T-helper 17 cell (primary cell): ENCODE measurements at regions not wholly inside any gene's neighbourhood (a gene's known extent, or its start where the extent isn't known, plus 50 kb on each side); places are given as distances from the start of the nearest gene placed in this dataset.

ENCODE experiments used
- ATAC-seq: fragments of 150-1000 bp; cut with Tn5 transposase; 2 replicates; pipeline ENCODE4 v1.10.0; 2021; ENCODE audit warnings: mild to moderate bottlenecking, moderate library complexity
- DNase-seq, 3 donors: peaks; one replicate each; pipeline versions ENCODE4 v3.0.0 to v3.0.0-alpha.2; 2020 to 2021
- H3K9me3 ChIP-seq: one replicate; pipeline ENCODE4 v1.7.0; 2013; ENCODE audit warnings: low read length, mild to moderate bottlenecking; ENCODE audit not compliant: control insufficient read depth, poor library complexity, severe bottlenecking
- H3K27ac Mint-ChIP-seq: one replicate; pipeline ENCODE4 v1.8.0; 2022; ENCODE audit warnings: mild to moderate bottlenecking, moderate library complexity, mixed read lengths
- H3K27me3 Mint-ChIP-seq: one replicate; pipeline ENCODE4 v1.8.0; 2022; ENCODE audit warnings: mixed read lengths
- H3K36me3 Mint-ChIP-seq: one replicate; pipeline ENCODE4 v1.8.0; 2022; ENCODE audit warnings: low read depth, mixed read lengths
- H3K4me1 Mint-ChIP-seq: one replicate; pipeline ENCODE4 v1.8.0; 2022; ENCODE audit warnings: mild to moderate bottlenecking, mixed read lengths
- H3K4me3 Mint-ChIP-seq: one replicate; pipeline ENCODE4 v1.8.0; 2022; ENCODE audit warnings: mild to moderate bottlenecking, moderate library complexity, mixed read lengths

GRCh38 chr10:2144584-2144983, 407.3 kb upstream of the ADARB2 start:
- no peaks in the 10 kb centered on the region for H3K36me3 Mint-ChIP-seq
- no peaks in the 10 kb centered on the region for H3K9me3 ChIP-seq
- peaks cover 36% of the 10 kb centered on the region for H3K27me3 Mint-ChIP-seq
- ATAC-seq = no peak
- no peak overlapping the region for H3K4me3 Mint-ChIP-seq
- DNase-seq = no peak
- H3K27ac Mint-ChIP-seq = no peak overlapping the region
- H3K4me1 Mint-ChIP-seq = peaks cover 3% of the 10 kb centered on the region

GRCh38 chr10:2143213-2143835, 406.0 kb upstream of the ADARB2 start:
- H3K9me3 ChIP-seq = no peaks in the 10 kb centered on the region
- ATAC-seq = no peak
- Mint-ChIP-seq H3K4me3 (no peak overlapping the region), H3K4me1 (peaks cover 3% of the 10 kb centered on the region), H3K27ac (no peak overlapping the region), H3K36me3 (no peaks in the 10 kb centered on the region), H3K27me3 (peaks cover 31% of the 10 kb centered on the region)
- DNase-seq = no peak

- no peak overlapping the region for H3K4me3 Mint-ChIP-seq
- DNase-seq (no peak), ATAC-seq (no peak)
- no peak overlapping the region for H3K27ac Mint-ChIP-seq
- H3K36me3 Mint-ChIP-seq = no peaks in the 10 kb centered on the region
- H3K27me3 Mint-ChIP-seq = peaks cover 11% of the 10 kb centered on the region
- H3K4me1 Mint-ChIP-seq = no peaks in the 10 kb centered on the region
- no peaks in the 10 kb centered on the region for H3K9me3 ChIP-seq
Observed at GRCh38 chr10:2139746-2140145, 402.4 kb upstream of the ADARB2 start.

- H3K36me3 Mint-ChIP-seq = no peaks in the 10 kb centered on the region
- no peak overlapping the region for H3K27ac Mint-ChIP-seq
- DNase-seq = no peak
- no peak for ATAC-seq
- no peaks in the 10 kb centered on the region for H3K4me1 Mint-ChIP-seq
- no peaks in the 10 kb centered on the region for H3K9me3 ChIP-seq
- peaks cover 4% of the 10 kb centered on the region for H3K27me3 Mint-ChIP-seq
- no peak overlapping the region for H3K4me3 Mint-ChIP-seq
Observed at GRCh38 chr10:2137549-2138174, 400.3 kb upstream of the ADARB2 start.

GRCh38 chr10:2130705-2131305, 393.5 kb upstream of the ADARB2 start:
- Mint-ChIP-seq H3K27ac (no peak overlapping the region), H3K4me1 (no peaks in the 10 kb centered on the region), H3K36me3 (no peaks in the 10 kb centered on the region), H3K4me3 (no peak overlapping the region), H3K27me3 (peaks cover 24% of the 10 kb centered on the region)
- no peaks in the 10 kb centered on the region for H3K9me3 ChIP-seq
- ATAC-seq (no peak), DNase-seq (no peak)

GRCh38 chr10:2128991-2129390, 391.7 kb upstream of the ADARB2 start:
- H3K4me1 Mint-ChIP-seq = no peaks in the 10 kb centered on the region
- H3K36me3 Mint-ChIP-seq = no peaks in the 10 kb centered on the region
- no peaks in the 10 kb centered on the region for H3K9me3 ChIP-seq
- no peak overlapping the region for H3K4me3 Mint-ChIP-seq
- no peak for ATAC-seq
- no peak overlapping the region for H3K27ac Mint-ChIP-seq
- H3K27me3 Mint-ChIP-seq = peaks cover 24% of the 10 kb centered on the region
- no peak for DNase-seq

GRCh38 chr10:2124135-2124534, 386.8 kb upstream of the ADARB2 start:
- H3K27ac Mint-ChIP-seq = no peak overlapping the region
- peaks cover 18% of the 10 kb centered on the region for H3K27me3 Mint-ChIP-seq
- no peaks in the 10 kb centered on the region for H3K4me1 Mint-ChIP-seq
- H3K9me3 ChIP-seq = no peaks in the 10 kb centered on the region
- ATAC-seq = no peak
- H3K36me3 Mint-ChIP-seq = no peaks in the 10 kb centered on the region
- no peak overlapping the region for H3K4me3 Mint-ChIP-seq
- no peak for DNase-seq

GRCh38 chr10:2122431-2123124, 385.3 kb upstream of the ADARB2 start:
- ATAC-seq = no peak
- no peaks in the 10 kb centered on the region for H3K9me3 ChIP-seq
- DNase-seq = no peak
- H3K4me1 Mint-ChIP-seq = no peaks in the 10 kb centered on the region
- peaks cover 18% of the 10 kb centered on the region for H3K27me3 Mint-ChIP-seq
- no peak overlapping the region for H3K4me3 Mint-ChIP-seq
- H3K27ac Mint-ChIP-seq = no peak overlapping the region
- H3K36me3 Mint-ChIP-seq = no peaks in the 10 kb centered on the region

- peaks cover 16% of the 10 kb centered on the region for H3K27me3 Mint-ChIP-seq
- H3K36me3 Mint-ChIP-seq = no peaks in the 10 kb centered on the region
- H3K9me3 ChIP-seq = no peaks in the 10 kb centered on the region
- DNase-seq = no peak
- H3K27ac Mint-ChIP-seq = no peak overlapping the region
- H3K4me1 Mint-ChIP-seq = no peaks in the 10 kb centered on the region
- no peak for ATAC-seq
- H3K4me3 Mint-ChIP-seq = no peak overlapping the region
Observed at GRCh38 chr10:2121929-2122328, 384.6 kb upstream of the ADARB2 start.

- DNase-seq (no peak), ATAC-seq (no peak)
- H3K27me3 Mint-ChIP-seq = peaks cover 12% of the 10 kb centered on the region
- no peaks in the 10 kb centered on the region for H3K9me3 ChIP-seq
- no peak overlapping the region for H3K27ac Mint-ChIP-seq
- H3K36me3 Mint-ChIP-seq = no peaks in the 10 kb centered on the region
- no peaks in the 10 kb centered on the region for H3K4me1 Mint-ChIP-seq
- no peak overlapping the region for H3K4me3 Mint-ChIP-seq
Observed at GRCh38 chr10:2121315-2121714, 384.0 kb upstream of the ADARB2 start.

GRCh38 chr10:2120746-2121145, 383.4 kb upstream of the ADARB2 start:
- Mint-ChIP-seq H3K27me3 (peaks cover 11% of the 10 kb centered on the region), H3K4me3 (no peak overlapping the region), H3K4me1 (no peaks in the 10 kb centered on the region), H3K36me3 (no peaks in the 10 kb centered on the region), H3K27ac (no peak overlapping the region)
- no peaks in the 10 kb centered on the region for H3K9me3 ChIP-seq
- DNase-seq = no peak
- no peak for ATAC-seq

GRCh38 chr10:2119316-2119715, 382.0 kb upstream of the ADARB2 start:
- DNase-seq = no peak
- Mint-ChIP-seq H3K4me3 (no peak overlapping the region), H3K27me3 (peaks cover 11% of the 10 kb centered on the region), H3K36me3 (no peaks in the 10 kb centered on the region), H3K27ac (no peak overlapping the region), H3K4me1 (no peaks in the 10 kb centered on the region)
- ATAC-seq = no peak
- H3K9me3 ChIP-seq = no peaks in the 10 kb centered on the region

- no peak overlapping the region for H3K4me3 Mint-ChIP-seq
- DNase-seq = no peak
- no peaks in the 10 kb centered on the region for H3K36me3 Mint-ChIP-seq
- peaks cover 11% of the 10 kb centered on the region for H3K27me3 Mint-ChIP-seq
- no peak for ATAC-seq
- no peaks in the 10 kb centered on the region for H3K4me1 Mint-ChIP-seq
- H3K27ac Mint-ChIP-seq = no peak overlapping the region
- H3K9me3 ChIP-seq = no peaks in the 10 kb centered on the region
Observed at GRCh38 chr10:2118201-2118600, 380.9 kb upstream of the ADARB2 start.
